Neural progenitor cell (in vitro differentiated cells): ENCODE measurements at regions not wholly inside any gene's neighbourhood (a gene's known extent, or its start where the extent isn't known, plus 50 kb on each side); places are given as distances from the start of the nearest gene placed in this dataset.

Experiments
- DNase-seq: peaks from one replicate; pipeline ENCODE4 v3.0.0-alpha.2; 2016; ENCODE audit warnings: low spot score
- H2AFZ ChIP-seq: fragments of 200-600 bp; sonication (generic); replicated peaks from 2 replicates; pipeline ENCODE4 v1.6.1; 2016; ENCODE audit warnings: antibody characterized with exemption
- H3F3A ChIP-seq: fragments of 200-600 bp; sonication (generic); 2 replicates; pipeline ENCODE4 v1.6.1; 2016; ENCODE audit warnings: antibody characterized with exemption, low read depth
- H3K27ac ChIP-seq: fragments of 200-600 bp; sonication (generic); 2 replicates; pipeline ENCODE4 v1.5.1; 2016; ENCODE audit warnings: mild to moderate bottlenecking
- H3K27me3 ChIP-seq: fragments of 200-600 bp; sonication (generic); 2 replicates; pipeline ENCODE4 v1.6.1; 2016; ENCODE audit warnings: mild to moderate bottlenecking, moderate library complexity
- H3K36me3 ChIP-seq: fragments of 200-600 bp; sonication (generic); 2 replicates; pipeline ENCODE4 v1.5.1; 2016
- H3K4me1 ChIP-seq: fragments of 200-600 bp; sonication (generic); 2 replicates; pipeline ENCODE4 v1.6.1; 2016; ENCODE audit warnings: mixed run types
- H3K4me2 ChIP-seq: fragments of 200-600 bp; sonication (generic); 2 replicates; pipeline ENCODE4 v1.6.1; 2016
- H3K4me3 ChIP-seq: fragments of 200-600 bp; sonication (generic); 2 replicates; pipeline ENCODE4 v1.5.1; 2016
- H3K79me2 ChIP-seq: fragments of 200-600 bp; sonication (generic); 2 replicates; pipeline ENCODE4 v1.6.1; 2016; ENCODE audit warnings: low read depth
- H3K9ac ChIP-seq: fragments of 200-600 bp; sonication (generic); 2 replicates; pipeline ENCODE4 v1.6.1; 2016
- H3K9me3 ChIP-seq: fragments of 200-600 bp; sonication (generic); 2 replicates; pipeline ENCODE4 v1.5.1; 2016; ENCODE audit warnings: low read depth
- H4K20me1 ChIP-seq: fragments of 200-600 bp; sonication (generic); 2 replicates; pipeline ENCODE4 v1.6.1; 2016; ENCODE audit warnings: low read depth
- H3K27ac Mint-ChIP-seq: 3 replicates; pipeline ENCODE4 v1.8.0; 2021; ENCODE audit warnings: mixed read lengths
- H3K27me3 Mint-ChIP-seq: 2 replicates; pipeline ENCODE4 v1.8.0; 2022; ENCODE audit warnings: low read depth, mild to moderate bottlenecking, inconsistent platforms, moderate library complexity, mixed read lengths; ENCODE audit not compliant: insufficient read depth
- H3K36me3 Mint-ChIP-seq: 3 replicates; pipeline ENCODE4 v1.8.0; 2021; ENCODE audit warnings: mixed read lengths
- H3K4me1 Mint-ChIP-seq: 3 replicates; pipeline ENCODE4 v1.8.0; 2021; ENCODE audit warnings: mixed read lengths
- H3K4me3 Mint-ChIP-seq: 3 replicates; pipeline ENCODE4 v1.8.0; 2021; ENCODE audit warnings: mild to moderate bottlenecking, moderate library complexity, mixed read lengths
- H3K9me3 Mint-ChIP-seq: 3 replicates; pipeline ENCODE4 v1.8.0; 2020; ENCODE audit warnings: mixed read lengths
- CTCF ChIP-seq: fragments of 200-600 bp; sonication (generic); IDR thresholded peaks from 2 replicates; pipeline ENCODE4 v1.5.1; 2017; ENCODE audit warnings: antibody characterized with exemption, mild to moderate bottlenecking
- EZH2 ChIP-seq: fragments of 200-600 bp; sonication (generic); IDR thresholded peaks from 2 replicates; pipeline ENCODE4 v1.6.1; 2017; ENCODE audit warnings: antibody characterized with exemption, mild to moderate bottlenecking, moderate library complexity
- EZH2phosphoT487 ChIP-seq: fragments of 200-600 bp; sonication (generic); IDR thresholded peaks from 2 replicates; pipeline ENCODE4 v1.6.1; 2017; ENCODE audit warnings: antibody characterized with exemption

GRCh38 chr16:49940464-49941224 lies 84.4 kb upstream of the CNEP1R1 start:
- no peak overlapping the region for H3K4me3 ChIP-seq
- no peak overlapping the region for H3K27ac Mint-ChIP-seq
- peaks cover 8% of the 10 kb centered on the region for H3K9me3 Mint-ChIP-seq
- H3K4me3 Mint-ChIP-seq, result no peak overlapping the region
- H2AFZ ChIP-seq, result no peak overlapping the region
- H4K20me1 ChIP-seq, result no peaks in the 10 kb centered on the region
- no peaks in the 10 kb centered on the region for H3K36me3 Mint-ChIP-seq
- no peak for TF ChIP-seq EZH2
- no peak for TF ChIP-seq CTCF
- no peak for TF ChIP-seq EZH2phosphoT487
- no peaks in the 10 kb centered on the region for H3K79me2 ChIP-seq
- H3F3A ChIP-seq, result no peaks in the 10 kb centered on the region
- no peaks in the 10 kb centered on the region for H3K27me3 ChIP-seq
- H3K4me2 ChIP-seq, result no peak overlapping the region
- no peaks in the 10 kb centered on the region for H3K4me1 Mint-ChIP-seq
- H3K27ac ChIP-seq, result no peak overlapping the region
- H3K9ac ChIP-seq, result no peak overlapping the region
- no peak for DNase-seq
- no peaks in the 10 kb centered on the region for H3K9me3 ChIP-seq
- H3K4me1 ChIP-seq, result no peaks in the 10 kb centered on the region
- no peaks in the 10 kb centered on the region for H3K36me3 ChIP-seq
- H3K27me3 Mint-ChIP-seq, result peaks cover 8% of the 10 kb centered on the region

GRCh38 chr16:49944221-49944620 lies 80.8 kb upstream of the CNEP1R1 start:
- no peak overlapping the region for H3K4me3 Mint-ChIP-seq
- TF ChIP-seq EZH2phosphoT487 (no peak), EZH2 (no peak), CTCF (no peak)
- no peak overlapping the region for H3K27ac Mint-ChIP-seq
- Histone ChIP-seq H3F3A (no peaks in the 10 kb centered on the region), H3K4me1 (no peaks in the 10 kb centered on the region), H3K36me3 (no peaks in the 10 kb centered on the region), H3K9ac (no peak overlapping the region), H2AFZ (no peak overlapping the region), H4K20me1 (no peaks in the 10 kb centered on the region), H3K4me2 (no peak overlapping the region), H3K27me3 (no peaks in the 10 kb centered on the region), H3K4me3 (no peak overlapping the region), H3K9me3 (no peaks in the 10 kb centered on the region), H3K79me2 (no peaks in the 10 kb centered on the region), H3K27ac (no peak overlapping the region)
- H3K36me3 Mint-ChIP-seq, result no peaks in the 10 kb centered on the region
- no peak for DNase-seq
- peaks cover 4% of the 10 kb centered on the region for H3K27me3 Mint-ChIP-seq
- no peaks in the 10 kb centered on the region for H3K9me3 Mint-ChIP-seq
- no peaks in the 10 kb centered on the region for H3K4me1 Mint-ChIP-seq

GRCh38 chr16:49947907-49948678 lies 76.9 kb upstream of the CNEP1R1 start:
- Histone ChIP-seq H3F3A (no peaks in the 10 kb centered on the region), H3K79me2 (no peaks in the 10 kb centered on the region), H3K4me1 (no peaks in the 10 kb centered on the region), H3K9me3 (no peaks in the 10 kb centered on the region), H3K36me3 (no peaks in the 10 kb centered on the region), H2AFZ (no peak overlapping the region), H3K4me2 (no peak overlapping the region), H3K4me3 (no peak overlapping the region), H3K27ac (no peak overlapping the region), H3K9ac (no peak overlapping the region), H3K27me3 (no peaks in the 10 kb centered on the region), H4K20me1 (no peaks in the 10 kb centered on the region)
- Mint-ChIP-seq H3K27me3 (peaks cover 11% of the 10 kb centered on the region), H3K36me3 (no peaks in the 10 kb centered on the region), H3K27ac (no peak overlapping the region), H3K4me1 (peaks cover 2% of the 10 kb centered on the region), H3K9me3 (no peaks in the 10 kb centered on the region), H3K4me3 (no peak overlapping the region)
- DNase-seq, result no peak
- TF ChIP-seq EZH2phosphoT487 (no peak), EZH2 (no peak), CTCF (no peak)
